ENCODE measurements at regions not wholly inside any gene's neighbourhood (a gene's known extent, or its start where the extent isn't known, plus 50 kb on each side); places are given as distances from the start of the nearest gene placed in this dataset.

DNA sequence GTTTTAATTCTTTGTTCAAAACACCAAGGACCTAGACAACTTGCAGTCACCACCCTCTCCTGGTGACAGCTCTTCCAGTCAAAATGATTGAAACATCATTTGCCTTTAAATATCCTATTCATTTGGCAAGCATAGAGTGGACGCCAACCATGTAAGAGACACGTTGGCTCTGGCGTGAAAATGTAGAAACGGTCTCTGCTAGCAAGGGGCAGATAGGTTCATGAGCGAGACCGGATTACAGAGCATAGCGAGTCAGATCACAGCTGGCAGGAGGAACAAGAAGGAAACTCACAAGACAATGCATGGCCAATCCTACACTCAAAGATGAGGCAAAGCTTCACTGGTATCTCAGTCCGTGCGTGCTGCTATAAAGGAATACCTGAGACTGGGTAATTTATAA, 759.5 kb downstream of the UQCRFS1 start (continued):
- TF ChIP-seq NR2C2 (IDR thresholded peaks at IDR 0.05; ENCODE audit: borderline replicate concordance, control insufficient read depth, insufficient read length, low read depth) (no peak), MTA3 (IDR thresholded peaks at IDR 0.05; ENCODE audit: borderline replicate concordance, low read length) (no peak), MYB (IDR thresholded peaks at IDR 0.05; ENCODE audit: borderline replicate concordance, low read depth, low read length) (no peak), KLF5 (IDR thresholded peaks at IDR 0.05; ENCODE audit: partially characterized antibody) (no peak), NR2C1 (IDR thresholded peaks at IDR 0.05) (no peak), SREBF2 (IDR thresholded peaks at IDR 0.05; ENCODE audit: low read length) (no peak)

DNA sequence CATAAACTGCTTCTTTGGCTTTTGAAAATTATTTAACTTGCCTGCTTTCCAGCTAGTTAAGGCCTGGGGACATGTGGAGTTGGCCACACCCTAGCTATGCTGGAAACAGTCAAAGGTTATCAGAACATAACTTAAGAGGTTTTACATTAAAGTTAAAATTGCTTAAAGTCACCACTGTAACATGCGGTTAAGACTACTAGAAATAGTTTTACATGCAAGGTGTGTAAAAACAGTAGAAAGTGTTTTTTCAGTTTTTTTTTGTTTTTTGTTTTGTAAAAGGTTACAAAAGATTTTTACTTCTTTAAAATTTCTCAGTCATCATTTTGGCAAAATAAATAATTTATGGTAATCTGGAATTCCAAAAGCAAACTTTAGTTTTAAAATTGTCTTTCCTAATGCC, 763.1 kb downstream of the UQCRFS1 start:
- no TSS peak for BruUV-seq (replicated peaks)
- H3K9me3 ChIP-seq (replicated peaks; ENCODE audit: control insufficient read depth, insufficient read depth, low read length) = no peaks in the 10 kb centered on the region; the same call in 2 of the 3 replicates
- POLR2A ChIA-PET = no interaction called here
- SMC1A ChIA-PET (ENCODE audit: uncharacterized antibody, unreplicated experiment) = interaction anchor here (1.0 to 1.6 kb wide), 2 partner anchors 18 to 93 kb away, joined by 3 to 4 read pairs; no protein-coding TSS in a partner anchor
- ATAC-seq (no peak), FAIRE-seq (no peak), DNase-seq (ENCODE audit: low read depth, low spot score) (no peak)
- RAD21 ChIA-PET (ENCODE audit: unreplicated experiment) = no interaction called here
- no peak overlapping the region for H3K4me2 ChIP-seq (ENCODE audit: control insufficient read depth, insufficient read depth)
- intact Hi-C loops (cut with micrococcal nuclease; ENCODE audit: unreplicated experiment) (no loop called here), in situ Hi-C loops (cut with MboI) (no loop called here)
- H3K4me1 ChIP-seq (ENCODE audit: control insufficient read depth, insufficient read depth, low read length) = no peaks in the 10 kb centered on the region
- no peak overlapping the region for H3K27ac ChIP-seq (ENCODE audit: control insufficient read depth, insufficient read depth)
- no peaks in the 10 kb centered on the region for H3K79me2 ChIP-seq (ENCODE audit: control insufficient read depth, insufficient read depth, low read length)
- no peak overlapping the region for H2AFZ ChIP-seq (ENCODE audit: control insufficient read depth, low read depth, low read length)
- H3K36me3 ChIP-seq (ENCODE audit: control insufficient read depth in 2 of 2, insufficient read depth in 2 of 2, low read length in 1 of 2) = no peaks in the 10 kb centered on the region
- H3K9ac ChIP-seq (ENCODE audit: control insufficient read depth, insufficient read depth, low read length) = no peak overlapping the region
- H3K27me3 ChIP-seq (replicated peaks in 1 of 2; ENCODE audit: control insufficient read depth in 2 of 2, insufficient read depth in 2 of 2, low read length in 1 of 2) = no peaks in the 10 kb centered on the region
- 38% methylated on average over 1 of the region's 1 CpG for WGBS (ENCODE audit: insufficient coverage, insufficient replicate concordance, low lambda C conversion rate, missing lambda C conversion rate)
- H4K20me1 ChIP-seq (ENCODE audit: control insufficient read depth, insufficient read depth) = no peaks in the 10 kb centered on the region
- H3K4me3 ChIP-seq = no peak overlapping the region
- CTCF ChIA-PET = interaction anchor here (1.4 kb wide), 1 partner anchor 182 kb away, joined by 3 read pairs; no protein-coding TSS in a partner anchor
- TF ChIP-seq, protein P1, sequence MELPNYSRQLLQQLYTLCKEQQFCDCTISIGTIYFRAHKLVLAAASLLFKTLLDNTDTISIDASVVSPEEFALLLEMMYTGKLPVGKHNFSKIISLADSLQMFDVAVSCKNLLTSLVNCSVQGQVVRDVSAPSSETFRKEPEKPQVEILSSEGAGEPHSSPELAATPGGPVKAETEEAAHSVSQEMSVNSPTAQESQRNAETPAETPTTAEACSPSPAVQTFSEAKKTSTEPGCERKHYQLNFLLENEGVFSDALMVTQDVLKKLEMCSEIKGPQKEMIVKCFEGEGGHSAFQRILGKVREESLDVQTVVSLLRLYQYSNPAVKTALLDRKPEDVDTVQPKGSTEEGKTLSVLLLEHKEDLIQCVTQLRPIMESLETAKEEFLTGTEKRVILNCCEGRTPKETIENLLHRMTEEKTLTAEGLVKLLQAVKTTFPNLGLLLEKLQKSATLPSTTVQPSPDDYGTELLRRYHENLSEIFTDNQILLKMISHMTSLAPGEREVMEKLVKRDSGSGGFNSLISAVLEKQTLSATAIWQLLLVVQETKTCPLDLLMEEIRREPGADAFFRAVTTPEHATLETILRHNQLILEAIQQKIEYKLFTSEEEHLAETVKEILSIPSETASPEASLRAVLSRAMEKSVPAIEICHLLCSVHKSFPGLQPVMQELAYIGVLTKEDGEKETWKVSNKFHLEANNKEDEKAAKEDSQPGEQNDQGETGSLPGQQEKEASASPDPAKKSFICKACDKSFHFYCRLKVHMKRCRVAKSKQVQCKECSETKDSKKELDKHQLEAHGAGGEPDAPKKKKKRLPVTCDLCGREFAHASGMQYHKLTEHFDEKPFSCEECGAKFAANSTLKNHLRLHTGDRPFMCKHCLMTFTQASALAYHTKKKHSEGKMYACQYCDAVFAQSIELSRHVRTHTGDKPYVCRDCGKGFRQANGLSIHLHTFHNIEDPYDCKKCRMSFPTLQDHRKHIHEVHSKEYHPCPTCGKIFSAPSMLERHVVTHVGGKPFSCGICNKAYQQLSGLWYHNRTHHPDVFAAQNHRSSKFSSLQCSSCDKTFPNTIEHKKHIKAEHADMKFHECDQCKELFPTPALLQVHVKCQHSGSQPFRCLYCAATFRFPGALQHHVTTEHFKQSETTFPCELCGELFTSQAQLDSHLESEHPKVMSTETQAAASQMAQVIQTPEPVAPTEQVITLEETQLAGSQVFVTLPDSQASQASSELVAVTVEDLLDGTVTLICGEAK (IDR thresholded peaks at IDR 0.05; ENCODE audit: borderline replicate concordance) = no peak
- no peak for TF ChIP-seq MTA2 (IDR thresholded peaks at IDR 0.05; ENCODE audit: low read depth)
- no peak for TF ChIP-seq SPI1 (IDR thresholded peaks at IDR 0.05; ENCODE audit: borderline replicate concordance, insufficient read depth, low read depth, low read length)
- no peak for TF ChIP-seq ZNF622 (IDR thresholded peaks at IDR 0.05)
- no peak for TF ChIP-seq EP300 (IDR thresholded peaks at IDR 0.05; ENCODE audit: borderline replicate concordance in 1 of 2, control insufficient read depth in 1 of 2, low read depth in 2 of 2, low read length in 2 of 2)
- TF ChIP-seq, protein P2, sequence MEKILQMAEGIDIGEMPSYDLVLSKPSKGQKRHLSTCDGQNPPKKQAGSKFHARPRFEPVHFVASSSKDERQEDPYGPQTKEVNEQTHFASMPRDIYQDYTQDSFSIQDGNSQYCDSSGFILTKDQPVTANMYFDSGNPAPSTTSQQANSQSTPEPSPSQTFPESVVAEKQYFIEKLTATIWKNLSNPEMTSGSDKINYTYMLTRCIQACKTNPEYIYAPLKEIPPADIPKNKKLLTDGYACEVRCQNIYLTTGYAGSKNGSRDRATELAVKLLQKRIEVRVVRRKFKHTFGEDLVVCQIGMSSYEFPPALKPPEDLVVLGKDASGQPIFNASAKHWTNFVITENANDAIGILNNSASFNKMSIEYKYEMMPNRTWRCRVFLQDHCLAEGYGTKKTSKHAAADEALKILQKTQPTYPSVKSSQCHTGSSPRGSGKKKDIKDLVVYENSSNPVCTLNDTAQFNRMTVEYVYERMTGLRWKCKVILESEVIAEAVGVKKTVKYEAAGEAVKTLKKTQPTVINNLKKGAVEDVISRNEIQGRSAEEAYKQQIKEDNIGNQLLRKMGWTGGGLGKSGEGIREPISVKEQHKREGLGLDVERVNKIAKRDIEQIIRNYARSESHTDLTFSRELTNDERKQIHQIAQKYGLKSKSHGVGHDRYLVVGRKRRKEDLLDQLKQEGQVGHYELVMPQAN (conservative IDR thresholded peaks at IDR 0.05) = no peak
- TF ChIP-seq, protein P3, sequence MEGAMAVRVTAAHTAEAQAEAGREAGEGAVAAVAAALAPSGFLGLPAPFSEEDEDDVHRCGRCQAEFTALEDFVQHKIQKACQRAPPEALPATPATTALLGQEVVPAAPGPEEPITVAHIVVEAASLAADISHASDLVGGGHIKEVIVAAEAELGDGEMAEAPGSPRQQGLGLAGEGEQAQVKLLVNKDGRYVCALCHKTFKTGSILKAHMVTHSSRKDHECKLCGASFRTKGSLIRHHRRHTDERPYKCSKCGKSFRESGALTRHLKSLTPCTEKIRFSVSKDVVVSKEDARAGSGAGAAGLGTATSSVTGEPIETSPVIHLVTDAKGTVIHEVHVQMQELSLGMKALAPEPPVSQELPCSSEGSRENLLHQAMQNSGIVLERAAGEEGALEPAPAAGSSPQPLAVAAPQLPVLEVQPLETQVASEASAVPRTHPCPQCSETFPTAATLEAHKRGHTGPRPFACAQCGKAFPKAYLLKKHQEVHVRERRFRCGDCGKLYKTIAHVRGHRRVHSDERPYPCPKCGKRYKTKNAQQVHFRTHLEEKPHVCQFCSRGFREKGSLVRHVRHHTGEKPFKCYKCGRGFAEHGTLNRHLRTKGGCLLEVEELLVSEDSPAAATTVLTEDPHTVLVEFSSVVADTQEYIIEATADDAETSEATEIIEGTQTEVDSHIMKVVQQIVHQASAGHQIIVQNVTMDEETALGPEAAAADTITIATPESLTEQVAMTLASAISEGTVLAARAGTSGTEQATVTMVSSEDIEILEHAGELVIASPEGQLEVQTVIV (IDR thresholded peaks at IDR 0.05; ENCODE audit: borderline replicate concordance, partially characterized antibody) = no peak
- TF ChIP-seq JUND (IDR thresholded peaks at IDR 0.05; ENCODE audit: low read depth, low read length) = no peak
- no peak for TF ChIP-seq JUNB (IDR thresholded peaks at IDR 0.05)
